HG03108 (cell line): ENCODE measurements at regions not wholly inside any gene's neighbourhood (a gene's known extent, or its start where the extent isn't known, plus 50 kb on each side); places are given as distances from the start of the nearest gene placed in this dataset.

Source experiments
- ATAC-seq: cut with Tn5 transposase; IDR thresholded peaks from one replicate; pipeline ENCODE4 v1.9.1; 2021; ENCODE audit warnings: moderate library complexity; ENCODE audit not compliant: unreplicated experiment

DNA sequence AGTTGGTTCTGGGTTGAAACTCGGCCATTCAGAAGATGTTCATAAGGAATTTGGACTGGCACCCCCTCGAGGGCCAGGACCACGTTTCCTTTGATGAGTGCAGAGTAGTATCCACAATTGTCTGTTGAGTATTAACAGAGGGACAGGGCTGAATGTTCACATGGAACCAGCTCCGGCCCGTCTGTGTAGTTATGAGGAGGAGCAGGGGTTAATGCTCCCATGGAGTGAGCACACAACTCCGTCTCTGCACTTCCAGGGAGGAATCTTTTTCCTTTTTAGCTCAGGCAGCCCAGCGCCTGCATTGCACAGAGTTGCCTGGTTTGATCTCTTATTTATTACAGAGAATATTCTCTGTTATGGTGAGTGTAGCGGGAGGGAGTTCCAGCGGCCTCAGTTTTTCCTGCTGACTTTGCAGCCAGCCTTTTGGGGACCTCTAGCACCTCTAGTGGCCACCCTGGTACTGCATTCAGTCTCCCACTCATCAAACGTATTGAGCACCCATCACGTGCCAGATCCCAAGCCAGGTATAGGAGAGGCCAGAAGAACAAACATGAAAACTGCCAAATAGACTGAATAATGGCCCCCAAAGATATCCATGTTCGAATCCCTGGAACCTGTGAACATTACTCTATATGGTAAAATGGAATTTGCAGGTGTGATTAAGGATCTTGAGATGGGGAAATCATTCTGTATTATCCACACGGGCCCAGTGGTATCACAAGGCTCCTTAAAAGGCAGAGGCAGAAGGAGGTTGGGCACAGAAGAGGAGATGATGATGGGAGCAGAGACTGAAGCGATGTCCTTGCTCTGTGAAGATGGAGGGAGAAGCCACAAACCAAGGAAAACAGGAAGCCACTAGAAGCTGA is 167.7 kb upstream of the CSF3R start:
- ATAC-seq, result no peak

DNA sequence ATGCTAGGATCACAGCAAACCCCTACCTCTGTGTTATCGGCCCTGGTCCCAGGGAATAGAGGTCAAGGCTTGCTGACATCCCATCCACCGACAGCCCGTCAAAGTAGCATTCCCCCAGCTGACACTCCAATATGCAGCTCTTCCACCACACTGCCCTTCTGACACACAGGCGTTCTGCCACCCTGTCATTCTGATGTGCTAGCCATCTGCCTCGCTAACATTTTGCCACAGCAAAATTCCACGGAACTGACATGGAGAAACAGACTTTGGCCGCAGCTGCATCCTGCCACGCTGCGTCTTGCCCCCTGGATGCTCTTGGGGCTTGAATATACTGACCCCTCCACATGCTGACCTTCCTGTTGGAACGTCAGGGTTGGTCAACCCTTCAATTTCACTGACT is 163.2 kb upstream of the CSF3R start:
- ATAC-seq, result no peak

DNA sequence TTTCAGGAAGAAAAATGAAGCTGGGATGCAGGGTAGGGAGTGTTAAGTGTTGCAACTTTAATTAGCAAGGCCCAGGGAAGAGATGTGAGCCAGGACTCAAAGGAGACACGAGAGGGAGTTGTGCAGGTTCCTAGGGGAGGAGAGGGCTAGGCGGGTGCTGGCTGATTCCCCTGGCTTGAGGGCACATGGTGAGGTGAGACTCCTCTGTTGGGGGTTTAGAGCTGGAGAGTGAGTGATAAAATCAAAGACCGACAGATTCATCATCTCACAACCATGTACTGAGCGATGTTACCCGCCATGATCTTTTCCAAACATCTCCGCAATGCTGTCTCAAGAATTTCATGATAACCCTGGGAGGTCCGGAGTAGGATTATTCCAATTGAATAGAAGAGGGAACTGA is 161.8 kb upstream of the CSF3R start:
- ATAC-seq, result no peak

DNA sequence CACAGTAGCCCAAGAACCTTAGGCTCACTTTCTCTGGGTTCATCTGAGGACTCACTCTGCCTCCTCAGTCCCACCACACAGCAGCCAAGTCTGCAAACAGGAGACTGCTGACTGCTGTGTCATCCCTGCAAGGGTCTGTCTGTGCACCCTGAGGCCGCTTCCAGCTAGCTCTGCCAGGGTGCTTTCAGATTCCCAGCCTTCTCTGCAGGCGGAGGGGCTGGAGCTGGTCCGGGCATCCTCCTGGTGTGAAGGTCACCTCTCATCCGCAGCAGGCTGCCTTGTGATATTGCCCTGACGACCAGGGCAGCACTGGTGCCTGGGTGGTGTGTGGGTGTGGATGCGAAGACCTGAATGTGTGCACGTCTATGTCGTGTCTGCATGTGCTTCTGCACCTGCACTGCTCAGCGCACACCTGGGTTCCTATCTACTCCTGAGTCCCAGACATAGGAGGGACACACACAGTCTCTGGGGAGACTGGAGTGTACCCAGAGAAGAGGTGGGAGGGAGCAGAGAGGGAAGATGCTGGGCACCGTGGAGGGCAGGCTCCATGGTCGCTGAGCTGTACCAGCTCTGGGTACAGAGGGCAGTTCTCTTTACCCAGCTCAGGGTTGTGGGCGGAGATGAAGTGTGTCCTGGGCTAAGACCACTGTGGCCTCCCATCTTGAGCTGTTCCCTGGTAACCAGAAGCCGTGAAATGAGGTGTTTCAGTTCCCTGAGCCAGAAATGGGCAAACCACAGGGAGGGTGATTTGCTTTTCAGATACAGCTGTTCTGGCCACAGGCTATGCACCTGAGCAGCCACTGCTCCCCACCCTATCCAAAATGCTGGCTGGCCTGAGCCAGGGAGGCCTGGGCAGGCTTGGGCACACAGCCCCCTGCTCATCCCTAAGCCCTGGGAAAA is 160.9 kb upstream of the CSF3R start:
- ATAC-seq, result no peak

DNA sequence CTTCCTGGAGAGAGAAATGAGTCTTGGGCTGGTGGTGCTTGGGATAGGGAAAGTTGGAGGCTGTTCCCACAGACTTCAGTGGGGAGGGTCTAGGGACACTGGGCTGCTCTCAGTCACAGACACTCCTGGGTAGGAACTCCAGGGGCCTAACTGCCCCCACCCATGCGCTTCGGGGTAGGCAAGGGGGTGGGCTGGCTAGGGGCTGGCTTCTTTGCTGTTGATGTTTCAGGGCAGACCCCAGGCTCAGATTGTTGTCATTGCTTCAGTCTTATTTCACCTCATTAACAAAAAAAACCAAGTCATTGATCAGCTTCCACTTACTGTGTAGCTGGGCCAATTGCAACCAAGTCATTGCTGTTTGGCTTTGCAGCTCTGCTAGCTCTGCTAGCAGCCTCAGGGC is 160.1 kb upstream of the CSF3R start:
- no peak for ATAC-seq

DNA sequence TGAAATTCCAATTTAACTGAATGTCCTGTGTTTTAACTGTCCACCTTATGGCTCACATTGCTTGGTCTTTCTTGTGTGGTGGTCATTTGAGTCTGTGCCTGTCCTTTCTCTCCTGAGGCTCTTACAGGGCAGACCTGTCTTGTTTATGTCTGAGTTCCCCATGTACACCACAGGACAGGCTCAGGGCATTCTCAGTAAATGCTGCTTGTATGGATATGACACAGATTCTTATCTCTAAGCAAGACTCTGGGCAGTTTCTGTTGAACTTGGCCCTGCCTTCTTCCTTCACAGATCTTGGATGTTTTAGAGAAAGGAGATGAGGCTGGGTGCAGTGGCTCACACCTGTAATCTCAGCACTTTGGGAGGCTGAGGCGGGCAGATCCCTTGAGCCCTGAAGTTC is 159.1 kb upstream of the CSF3R start:
- no peak for ATAC-seq

DNA sequence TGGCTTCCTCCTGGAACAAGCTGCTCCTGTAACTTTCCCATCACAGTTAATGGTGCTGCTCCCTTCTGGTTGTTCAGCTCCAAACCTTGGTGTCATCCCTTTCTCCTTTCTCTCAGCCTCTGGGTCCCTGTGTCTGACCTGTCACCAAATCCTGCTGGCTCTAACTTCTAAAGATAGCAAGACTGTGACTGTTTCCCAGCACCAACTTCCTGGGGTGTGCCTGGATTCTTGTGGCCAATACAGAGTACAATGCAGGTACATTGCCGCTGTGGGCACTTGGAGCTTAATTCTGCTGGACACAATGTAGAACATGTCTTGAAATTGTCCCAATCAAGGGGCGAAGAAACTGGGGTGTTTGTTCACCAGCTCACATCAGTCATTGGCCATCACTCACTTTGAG is 156.7 kb upstream of the CSF3R start:
- no peak for ATAC-seq

DNA sequence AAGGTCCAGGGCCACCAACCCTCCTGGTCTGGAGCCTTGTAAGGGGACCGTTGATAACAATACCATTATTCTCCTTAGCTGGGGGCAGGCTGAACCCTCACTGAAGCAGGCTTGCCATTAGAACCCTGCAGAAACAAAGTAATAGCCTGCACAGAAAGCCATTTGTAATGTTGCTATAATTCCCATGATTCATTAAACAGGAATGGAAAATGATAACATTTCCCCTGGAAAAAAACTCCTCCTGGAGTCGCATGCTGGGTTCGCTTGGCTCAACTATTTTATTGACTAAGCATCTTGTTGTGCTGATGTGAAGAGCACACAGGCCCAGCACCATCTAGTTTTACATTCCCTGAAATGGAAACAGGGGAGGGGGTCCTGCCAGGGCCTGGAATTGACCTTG is 155.6 kb upstream of the CSF3R start:
- no peak for ATAC-seq

DNA sequence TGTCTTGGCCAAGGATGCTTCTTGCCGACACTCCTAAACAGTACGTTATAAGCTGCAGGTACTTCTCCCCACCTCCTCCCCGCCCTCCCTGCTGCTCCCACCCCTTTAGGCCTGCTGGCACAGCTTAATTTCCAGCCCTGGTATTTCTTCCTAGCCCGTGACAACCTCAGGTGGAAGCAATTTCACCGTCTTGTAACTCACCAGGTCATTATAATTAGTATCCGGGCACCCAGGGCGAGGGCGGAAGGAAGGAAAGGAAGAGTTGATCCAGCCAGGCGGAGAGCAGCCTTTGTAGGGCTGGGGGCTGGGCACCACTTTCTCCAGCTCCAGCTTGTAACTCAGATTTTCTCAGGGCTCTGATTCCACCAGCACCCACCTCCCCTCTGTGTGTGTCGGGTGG is 153.5 kb upstream of the CSF3R start:
- no peak for ATAC-seq

DNA sequence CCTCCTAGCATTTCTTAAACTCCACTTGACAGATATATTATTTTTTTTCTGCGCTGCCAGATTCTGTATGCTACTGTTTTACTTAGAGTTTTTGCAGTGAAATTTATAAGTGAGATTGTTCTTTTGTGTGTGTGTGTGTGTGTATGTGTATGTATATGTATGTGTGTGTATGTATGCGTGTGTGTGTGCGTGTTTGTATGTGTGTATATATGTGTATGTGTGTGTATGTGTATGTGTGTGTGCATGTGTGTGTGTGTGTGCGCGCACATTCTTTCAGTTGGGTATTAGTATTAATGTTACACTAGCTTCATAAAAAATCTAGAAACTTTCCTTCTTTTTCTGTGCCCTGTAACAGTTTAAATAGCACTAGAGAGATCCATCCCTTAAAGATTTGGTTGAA is 152.6 kb upstream of the CSF3R start:
- ATAC-seq, result no peak

DNA sequence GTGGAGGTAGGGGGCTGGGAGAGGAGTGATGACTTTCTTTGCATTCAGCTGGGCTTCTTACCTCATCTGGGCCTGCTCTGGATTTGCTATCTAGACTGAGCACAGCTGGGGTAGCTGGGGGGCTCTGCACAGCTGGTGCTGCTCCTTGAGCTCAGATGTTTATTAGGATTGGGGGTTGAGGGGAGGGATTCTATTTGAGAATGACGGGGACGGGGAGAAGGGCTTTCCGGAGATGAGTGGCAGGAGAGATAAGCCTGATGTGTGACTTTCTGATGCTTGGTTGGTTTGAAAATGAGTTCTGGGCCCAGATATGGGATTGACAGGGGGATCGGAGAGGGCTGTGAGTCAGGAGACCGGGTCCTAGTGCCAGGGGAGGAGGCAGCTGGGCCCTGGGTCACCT is 146.1 kb upstream of the CSF3R start:
- no peak for ATAC-seq

DNA sequence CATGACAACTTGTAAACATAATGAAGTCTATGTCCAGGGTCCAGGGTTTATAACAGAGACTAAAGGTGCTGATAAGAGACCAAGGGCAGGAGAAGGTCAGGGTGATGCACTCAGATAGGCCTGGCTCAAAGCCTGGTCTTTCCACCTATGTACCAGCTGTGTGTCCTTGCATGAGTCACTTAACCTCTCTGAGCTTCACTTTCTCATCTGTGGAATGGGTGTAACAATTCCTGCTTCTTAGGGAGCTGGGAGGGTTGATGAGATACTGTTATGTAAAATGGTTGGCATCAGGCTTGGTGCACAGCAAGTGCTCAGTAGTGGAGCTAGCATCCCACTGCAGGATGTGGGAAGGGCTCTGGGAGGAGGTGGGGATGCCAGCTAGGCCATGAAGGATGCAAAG is 143.7 kb upstream of the CSF3R start:
- ATAC-seq, result no peak

DNA sequence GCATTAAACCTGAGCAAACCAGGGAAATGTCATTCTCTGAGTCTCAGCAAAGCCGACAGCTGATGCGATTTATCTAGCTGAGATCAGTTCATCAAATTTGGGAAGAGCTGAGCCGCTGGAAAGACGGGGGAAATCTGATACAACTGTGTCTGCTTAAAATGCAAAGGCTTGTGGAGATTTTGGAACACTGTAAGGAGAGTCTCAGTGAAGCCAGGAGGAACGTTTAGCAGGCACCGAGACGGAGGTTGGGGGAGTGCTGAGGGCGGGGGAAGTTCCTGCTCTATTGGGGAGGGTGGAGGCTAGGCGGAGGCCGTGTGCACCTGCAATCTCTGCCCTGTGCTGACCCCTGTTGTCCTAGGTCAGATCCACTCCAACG is 143.2 kb upstream of the CSF3R start:
- ATAC-seq, result no peak

DNA sequence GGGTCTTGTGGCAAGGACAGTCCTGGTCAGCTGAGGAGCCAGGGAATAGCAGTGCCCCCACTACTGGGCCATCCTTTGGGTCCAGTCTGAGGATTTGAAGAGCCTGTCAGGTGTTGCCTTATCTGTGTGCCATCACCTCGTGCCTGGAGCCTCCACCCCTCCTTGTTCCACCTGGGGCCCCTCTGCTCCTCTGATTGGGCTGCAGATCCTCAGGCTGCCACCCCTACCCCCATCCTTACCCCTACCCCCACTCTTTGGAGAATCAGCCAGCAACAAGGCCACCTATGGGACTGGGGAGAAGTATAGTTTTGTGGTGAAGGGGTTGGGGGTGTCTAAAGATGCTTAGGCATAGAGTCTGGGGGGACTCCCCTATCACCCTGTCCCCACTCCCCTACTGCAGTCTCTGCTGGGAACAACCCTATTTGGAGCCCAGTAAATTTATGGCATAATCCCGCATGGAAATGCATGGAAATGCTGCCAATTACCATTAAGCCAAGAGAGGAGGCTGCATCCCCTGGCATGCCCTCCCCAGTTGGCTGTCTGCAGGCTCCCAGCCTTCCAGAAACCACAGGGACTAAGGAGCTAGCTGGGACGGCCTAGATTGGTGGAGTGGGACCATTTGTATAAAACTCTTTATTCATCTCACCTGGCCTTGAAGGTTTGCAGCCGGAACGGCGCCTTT is 142.7 kb upstream of the CSF3R start:
- no peak for ATAC-seq

DNA sequence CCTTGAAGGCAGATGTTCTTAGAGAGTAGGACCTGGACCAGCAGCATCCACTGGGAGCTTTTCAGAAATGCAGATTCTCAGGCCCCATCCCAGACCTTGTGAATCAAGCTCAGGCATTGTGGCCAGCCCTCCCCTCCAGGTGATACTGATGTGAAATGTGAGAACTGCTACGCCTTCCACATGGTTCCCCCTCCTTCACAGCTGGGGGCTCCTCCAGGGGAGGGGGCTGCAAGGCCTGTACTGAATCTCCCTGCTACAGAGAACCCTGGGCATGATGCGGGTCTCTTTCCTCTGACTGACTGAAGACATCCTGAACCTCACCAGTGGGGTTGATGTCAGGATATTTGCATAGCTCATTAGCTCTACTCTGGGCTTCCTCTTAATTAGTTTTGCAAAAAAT is 141.8 kb upstream of the CSF3R start:
- ATAC-seq, result no peak

DNA sequence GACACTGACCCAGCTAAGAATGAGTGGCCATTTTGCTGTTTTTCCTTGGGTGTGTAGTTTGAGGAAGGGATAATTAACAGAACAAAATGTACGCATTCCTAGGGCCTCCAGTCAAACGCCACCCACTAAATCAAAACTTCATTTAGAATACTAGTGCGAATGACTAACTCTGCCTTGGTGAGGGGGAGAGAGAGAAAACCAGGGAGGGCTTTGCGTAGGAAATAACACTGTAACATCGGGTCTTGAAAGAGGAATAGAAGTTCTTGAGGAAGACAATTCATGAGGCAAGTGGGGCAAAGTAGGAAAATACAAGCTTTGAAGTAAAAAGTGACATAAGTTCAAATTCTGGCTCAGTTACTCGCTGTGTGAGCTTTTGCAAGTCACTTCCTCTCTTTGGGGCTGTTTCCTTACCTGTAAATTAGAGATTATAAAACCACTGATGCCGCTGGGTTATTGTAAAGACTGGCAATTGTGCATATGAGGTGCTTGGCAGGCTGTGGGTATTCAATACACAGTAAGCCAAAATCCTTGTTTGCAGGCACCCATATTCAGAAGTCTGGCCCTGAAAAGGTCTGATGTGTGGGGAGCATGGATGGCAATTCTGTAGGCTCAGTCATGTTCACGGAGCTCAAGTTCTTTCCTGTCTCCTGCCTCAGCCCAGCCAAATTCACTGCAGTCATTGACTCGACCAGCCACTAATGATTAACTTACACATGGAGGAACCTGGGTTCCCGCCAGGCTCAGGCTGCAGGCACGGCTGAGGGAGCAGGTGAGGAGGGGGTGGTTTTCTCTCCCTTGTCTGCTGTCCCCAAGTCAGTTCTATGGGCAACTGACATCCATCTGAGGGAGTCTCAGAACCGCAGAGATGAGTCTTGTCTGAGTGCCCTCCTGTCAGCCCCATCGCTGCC is 140.3 kb upstream of the CSF3R start:
- no peak for ATAC-seq

DNA sequence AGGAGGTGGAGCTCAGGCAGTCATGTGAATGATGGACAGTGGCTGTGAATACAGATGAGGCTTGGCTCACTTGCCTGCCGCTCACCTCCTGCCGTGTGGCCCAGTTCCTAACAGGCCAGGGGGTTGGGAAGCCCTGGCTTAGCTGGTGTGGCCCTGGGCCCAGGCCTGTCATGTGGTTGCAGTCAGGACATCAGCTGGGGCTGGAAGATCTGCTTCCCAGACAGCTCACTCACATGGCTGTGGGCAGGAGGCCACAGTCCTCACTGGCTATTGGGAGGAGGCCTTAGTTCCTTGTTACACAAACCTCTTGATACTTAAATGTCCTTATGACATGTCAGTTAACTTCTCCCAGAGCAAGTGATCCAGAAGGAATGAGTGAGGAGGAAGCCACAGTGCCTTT is 138.8 kb upstream of the CSF3R start:
- ATAC-seq, result no peak

DNA sequence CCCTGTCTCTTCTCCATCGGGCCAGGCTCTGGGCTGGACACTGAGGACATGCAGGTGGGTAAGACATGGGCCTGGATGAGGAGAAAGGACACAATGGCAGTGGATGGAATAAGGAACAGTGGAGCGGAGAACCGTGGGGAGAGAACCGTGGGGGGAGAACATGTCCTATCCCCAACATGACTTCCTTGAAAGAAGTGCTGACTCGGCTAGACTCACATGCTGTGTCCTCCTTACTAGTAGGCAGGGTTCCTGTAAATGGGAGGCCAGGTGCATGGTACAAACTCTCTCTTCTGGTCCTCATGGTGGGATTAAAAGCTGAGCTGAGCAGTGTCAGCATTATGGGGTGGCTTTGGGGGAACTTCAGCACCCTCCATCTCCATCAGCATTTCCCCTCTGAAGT is 137.4 kb upstream of the CSF3R start:
- no peak for ATAC-seq

DNA sequence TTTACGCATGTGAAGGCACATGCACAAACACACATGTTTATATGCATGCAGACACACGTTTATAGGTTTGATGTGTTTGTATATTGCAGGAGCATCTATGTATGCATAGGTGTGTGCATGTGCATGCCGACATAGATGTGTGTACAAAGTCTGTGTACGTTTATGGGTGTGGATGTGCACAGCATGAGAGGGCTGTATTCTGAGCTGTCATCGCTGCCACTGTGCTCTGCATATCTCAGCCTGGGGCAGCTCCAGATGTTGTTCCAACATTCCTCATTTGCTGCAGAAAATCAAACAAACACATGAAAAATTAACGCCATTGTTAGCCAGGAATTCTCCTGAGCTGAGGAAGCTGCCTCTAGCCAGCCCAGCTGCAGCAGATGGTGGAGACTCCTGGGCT is 132.3 kb upstream of the CSF3R start:
- ATAC-seq, result no peak

DNA sequence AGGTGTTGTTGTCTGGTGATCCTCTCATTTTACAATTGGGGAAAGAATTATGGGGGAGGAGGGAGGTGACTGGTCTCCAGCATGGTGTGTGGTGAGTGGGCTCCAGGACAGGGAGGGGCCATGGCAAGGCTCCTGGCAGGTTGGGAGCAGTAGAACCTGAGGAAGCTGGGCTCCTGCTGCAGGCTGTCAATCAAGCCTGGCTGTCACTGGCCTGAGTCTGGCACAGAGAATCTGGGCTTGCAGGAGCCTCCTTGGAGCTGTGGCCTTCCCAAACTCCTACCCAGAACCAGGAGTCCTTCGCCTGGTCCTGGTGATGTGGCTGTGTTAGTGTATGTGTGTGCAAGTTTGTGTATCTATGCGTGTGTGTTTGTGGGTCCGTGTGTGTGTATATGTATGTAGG is 131.9 kb upstream of the CSF3R start:
- no peak for ATAC-seq

DNA sequence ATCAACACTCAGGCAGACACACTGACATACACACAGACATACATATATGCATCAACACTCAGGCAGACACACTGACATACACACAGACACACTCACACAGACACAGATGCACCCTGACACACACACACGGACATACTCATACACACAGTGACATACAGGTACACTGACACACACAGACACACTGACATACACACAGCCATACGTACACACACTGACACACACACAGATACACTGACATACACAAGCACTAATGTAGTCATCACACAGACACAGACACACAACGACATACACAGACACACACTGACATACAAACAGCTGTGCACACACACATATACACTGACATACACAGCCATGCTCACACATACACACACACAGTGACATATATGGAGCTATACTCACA is 131.0 kb upstream of the CSF3R start:
- no peak for ATAC-seq
